OCI-LY3 (cell line): ENCODE measurements at regions not wholly inside any gene's neighbourhood (a gene's known extent, or its start where the extent isn't known, plus 50 kb on each side); places are given as distances from the start of the nearest gene placed in this dataset.

ENCODE experiments used
- H2AFZ ChIP-seq: fragments of 200-600, 300-600 bp; shearing (Covaris generic); 2 replicates; pipeline ENCODE4 v1.6.0; 2014; ENCODE audit warnings: antibody characterized with exemption, low read depth, low read length
- H3K27ac ChIP-seq: fragments of 200-600, 300-600 bp; sonication (generic); 2 replicates; pipeline ENCODE4 v1.5.1; 2014; ENCODE audit warnings: mild to moderate bottlenecking, low read length, moderate library complexity, mixed read lengths
- H3K27me3 ChIP-seq: fragments of 200-600, 300-600 bp; sonication (generic); 2 replicates; pipeline ENCODE4 v1.6.1; 2014; ENCODE audit warnings: low read depth, low read length, mixed read lengths
- H3K36me3 ChIP-seq: fragments of 200-600, 300-600 bp; sonication (generic); replicated peaks from 2 replicates; pipeline ENCODE3; 2014; ENCODE audit warnings: low read depth, low read length, mixed read lengths
- H3K4me1 ChIP-seq: fragments of 300-600, 200-600 bp; sonication (generic); 2 replicates; pipeline ENCODE4 v1.6.1; 2014; ENCODE audit warnings: low read length, mixed read lengths
- H3K4me2 ChIP-seq: fragments of 200-600, 300-600 bp; sonication (generic); 2 replicates; pipeline ENCODE4 v1.6.1; 2014; ENCODE audit warnings: low read length, mixed read lengths
- H3K4me3 ChIP-seq: fragments of 300-600, 200-600 bp; sonication (generic); 2 replicates; pipeline ENCODE4 v1.5.1; 2014; ENCODE audit warnings: antibody characterized with exemption, mild to moderate bottlenecking, low read length, moderate library complexity
- H3K79me2 ChIP-seq: fragments of 300-600, 200-600 bp; shearing (Covaris generic); 2 replicates; pipeline ENCODE4 v1.6.1; 2014; ENCODE audit warnings: mild to moderate bottlenecking, low read length, mixed read lengths
- H3K9ac ChIP-seq: fragments of 300-600, 200-600 bp; shearing (Covaris generic); 2 replicates; pipeline ENCODE4 v1.6.0; 2014; ENCODE audit warnings: mild to moderate bottlenecking, low read length, moderate library complexity
- H3K9me3 ChIP-seq: fragments of 200-600, 300-600 bp; shearing (Covaris generic); 2 replicates; pipeline ENCODE4 v1.6.1; 2014; ENCODE audit warnings: low read length, mixed read lengths; ENCODE audit not compliant: insufficient read depth
- H4K20me1 ChIP-seq: fragments of 200-600, 300-600 bp; sonication (generic); 2 replicates; pipeline ENCODE4 v1.6.1; 2016; ENCODE audit warnings: low read length, mixed read lengths; ENCODE audit not compliant: insufficient read depth
- CTCF ChIP-seq: fragments of 200-600, 300-600 bp; sonication (generic); IDR thresholded peaks from 2 replicates; pipeline ENCODE4 v1.5.1; 2014; ENCODE audit warnings: antibody characterized with exemption, low read length, low read depth
- EZH2phosphoT487 ChIP-seq: fragments of 200-600 bp; shearing (Covaris generic); IDR thresholded peaks from 2 replicates; pipeline ENCODE4 v1.6.1; 2018; ENCODE audit warnings: antibody characterized with exemption, mixed run types, low read depth

- peaks cover 32% of the 10 kb centered on the region for H3K27me3 ChIP-seq
- TF ChIP-seq EZH2phosphoT487, result no peak
- TF ChIP-seq CTCF, result no peak
- H3K79me2 ChIP-seq, result no peaks in the 10 kb centered on the region
- H2AFZ ChIP-seq, result no peak overlapping the region
- no peak overlapping the region for H3K9ac ChIP-seq
- H3K4me2 ChIP-seq, result no peak overlapping the region
- H3K9me3 ChIP-seq, result no peaks in the 10 kb centered on the region
- no peaks in the 10 kb centered on the region for H3K4me1 ChIP-seq
- H4K20me1 ChIP-seq, result no peaks in the 10 kb centered on the region
- H3K27ac ChIP-seq, result no peak overlapping the region
- H3K36me3 ChIP-seq, result no peaks in the 10 kb centered on the region
- no peak overlapping the region for H3K4me3 ChIP-seq
These were observed 78.0 kb upstream of the BZW1 start for GRCh38 chr2:200733713-200734198.

- no peak overlapping the region for H3K9ac ChIP-seq
- H3K27ac ChIP-seq, result no peak overlapping the region
- H3K4me3 ChIP-seq, result no peak overlapping the region
- peaks cover 40% of the 10 kb centered on the region for H3K27me3 ChIP-seq
- H3K4me2 ChIP-seq, result no peak overlapping the region
- TF ChIP-seq CTCF (no peak), EZH2phosphoT487 (no peak)
- no peaks in the 10 kb centered on the region for H3K36me3 ChIP-seq
- H3K79me2 ChIP-seq, result no peaks in the 10 kb centered on the region
- no peaks in the 10 kb centered on the region for H4K20me1 ChIP-seq
- no peak overlapping the region for H2AFZ ChIP-seq
- H3K9me3 ChIP-seq, result no peaks in the 10 kb centered on the region
- H3K4me1 ChIP-seq, result no peaks in the 10 kb centered on the region
These were observed 76.6 kb upstream of the BZW1 start for GRCh38 chr2:200735061-200735460.

- no peak overlapping the region for H3K9ac ChIP-seq
- no peaks in the 10 kb centered on the region for H4K20me1 ChIP-seq
- TF ChIP-seq CTCF (no peak), EZH2phosphoT487 (no peak)
- no peak overlapping the region for H3K27ac ChIP-seq
- H3K4me2 ChIP-seq, result no peak overlapping the region
- H3K36me3 ChIP-seq, result no peaks in the 10 kb centered on the region
- no peaks in the 10 kb centered on the region for H3K4me1 ChIP-seq
- no peaks in the 10 kb centered on the region for H3K9me3 ChIP-seq
- H3K79me2 ChIP-seq, result no peaks in the 10 kb centered on the region
- H2AFZ ChIP-seq, result no peak overlapping the region
- peaks cover 31% of the 10 kb centered on the region for H3K27me3 ChIP-seq
- no peak overlapping the region for H3K4me3 ChIP-seq
These were observed 75.0 kb upstream of the BZW1 start for GRCh38 chr2:200736646-200737274.

DNA sequence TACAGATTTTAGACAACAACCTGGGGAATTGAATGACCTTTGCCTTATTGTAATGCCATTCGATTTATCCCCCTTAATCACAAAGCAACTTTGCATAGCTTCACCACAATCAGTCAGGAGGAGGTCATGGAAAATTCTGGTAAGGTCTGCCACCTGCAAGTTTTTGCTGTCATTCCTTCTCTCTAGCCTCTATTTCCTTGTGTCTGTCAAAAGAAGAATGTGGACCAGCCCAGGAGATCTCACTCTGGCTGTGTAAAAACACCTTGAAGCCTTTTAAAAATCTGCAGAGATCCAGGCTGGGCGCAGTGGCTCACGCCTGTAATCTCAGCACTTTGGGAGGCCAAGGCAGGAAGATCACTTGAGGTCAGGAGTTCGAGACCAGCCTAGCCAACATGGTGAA is 74.1 kb upstream of the BZW1 start:
- H3K4me1 ChIP-seq, result no peaks in the 10 kb centered on the region
- TF ChIP-seq CTCF (no peak), EZH2phosphoT487 (no peak)
- H3K27ac ChIP-seq, result no peak overlapping the region
- H3K4me3 ChIP-seq, result no peak overlapping the region
- no peaks in the 10 kb centered on the region for H3K36me3 ChIP-seq
- no peaks in the 10 kb centered on the region for H3K9me3 ChIP-seq
- H3K79me2 ChIP-seq, result no peaks in the 10 kb centered on the region
- peaks cover 26% of the 10 kb centered on the region for H3K27me3 ChIP-seq
- H4K20me1 ChIP-seq, result no peaks in the 10 kb centered on the region
- no peak overlapping the region for H2AFZ ChIP-seq
- no peak overlapping the region for H3K9ac ChIP-seq
- H3K4me2 ChIP-seq, result no peak overlapping the region
